ENCODE measurements at regions not wholly inside any gene's neighbourhood (a gene's known extent, or its start where the extent isn't known, plus 50 kb on each side); places are given as distances from the start of the nearest gene placed in this dataset.

DNA sequence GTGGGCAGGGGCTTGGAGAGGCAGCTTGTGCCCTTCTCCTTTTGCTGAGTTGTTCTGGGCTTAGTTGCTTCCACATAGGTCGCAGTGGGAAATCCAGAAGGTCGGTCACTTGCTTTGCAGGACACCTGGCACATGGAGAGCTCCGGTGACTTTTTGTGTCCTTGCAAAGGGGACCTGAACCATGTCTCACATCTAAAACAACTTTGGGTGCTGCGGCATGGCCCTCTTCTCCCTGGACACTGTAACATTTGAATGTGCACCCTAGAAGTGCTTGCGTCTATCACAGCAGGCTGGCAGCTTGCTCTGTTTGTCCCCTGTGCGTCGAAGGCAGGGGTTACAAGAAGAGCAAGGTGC, 189.9 kb upstream of the TWIST2 start:
- H3K4me1 Mint-ChIP-seq (ENCODE audit: unreplicated experiment), result peaks cover 4% of the 10 kb centered on the region
- no peak for DNase-seq (ENCODE audit: low spot score)
- H3K36me3 Mint-ChIP-seq (ENCODE audit: low read depth, unreplicated experiment), result no peaks in the 10 kb centered on the region
- peaks cover 4% of the 10 kb centered on the region for H3K27me3 Mint-ChIP-seq (ENCODE audit: unreplicated experiment)
- H3K27ac Mint-ChIP-seq (ENCODE audit: unreplicated experiment), result no peak overlapping the region
- TF ChIP-seq, protein P1, sequence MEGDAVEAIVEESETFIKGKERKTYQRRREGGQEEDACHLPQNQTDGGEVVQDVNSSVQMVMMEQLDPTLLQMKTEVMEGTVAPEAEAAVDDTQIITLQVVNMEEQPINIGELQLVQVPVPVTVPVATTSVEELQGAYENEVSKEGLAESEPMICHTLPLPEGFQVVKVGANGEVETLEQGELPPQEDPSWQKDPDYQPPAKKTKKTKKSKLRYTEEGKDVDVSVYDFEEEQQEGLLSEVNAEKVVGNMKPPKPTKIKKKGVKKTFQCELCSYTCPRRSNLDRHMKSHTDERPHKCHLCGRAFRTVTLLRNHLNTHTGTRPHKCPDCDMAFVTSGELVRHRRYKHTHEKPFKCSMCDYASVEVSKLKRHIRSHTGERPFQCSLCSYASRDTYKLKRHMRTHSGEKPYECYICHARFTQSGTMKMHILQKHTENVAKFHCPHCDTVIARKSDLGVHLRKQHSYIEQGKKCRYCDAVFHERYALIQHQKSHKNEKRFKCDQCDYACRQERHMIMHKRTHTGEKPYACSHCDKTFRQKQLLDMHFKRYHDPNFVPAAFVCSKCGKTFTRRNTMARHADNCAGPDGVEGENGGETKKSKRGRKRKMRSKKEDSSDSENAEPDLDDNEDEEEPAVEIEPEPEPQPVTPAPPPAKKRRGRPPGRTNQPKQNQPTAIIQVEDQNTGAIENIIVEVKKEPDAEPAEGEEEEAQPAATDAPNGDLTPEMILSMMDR (IDR thresholded peaks at IDR 0.05; ENCODE audit: unreplicated experiment), result no peak
- H3K9me3 Mint-ChIP-seq (ENCODE audit: unreplicated experiment), result no peaks in the 10 kb centered on the region
- no peak overlapping the region for H3K4me3 Mint-ChIP-seq (ENCODE audit: unreplicated experiment)

DNA sequence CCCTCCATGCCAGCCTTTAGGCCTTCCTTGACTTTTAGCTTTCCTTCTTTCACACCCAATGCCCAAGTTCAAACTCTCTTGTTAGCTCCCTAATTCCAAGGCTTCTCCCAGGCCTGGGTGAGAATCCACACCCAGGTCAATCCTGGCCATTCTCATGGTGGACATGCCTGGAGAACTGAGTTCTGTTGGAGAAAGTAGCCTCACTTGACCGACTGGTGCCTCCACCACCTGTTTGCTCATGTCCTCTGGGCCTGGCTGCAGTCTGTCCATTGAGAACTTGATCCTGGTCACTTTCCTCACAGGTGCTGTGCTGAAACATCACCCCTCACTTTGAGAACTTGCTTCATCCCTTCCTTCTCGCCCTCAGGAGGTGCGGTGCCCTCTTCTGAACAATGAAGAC, 189.1 kb upstream of the TWIST2 start:
- H3K9me3 Mint-ChIP-seq (ENCODE audit: unreplicated experiment), result no peaks in the 10 kb centered on the region
- H3K36me3 Mint-ChIP-seq (ENCODE audit: low read depth, unreplicated experiment), result no peaks in the 10 kb centered on the region
- no peak for DNase-seq (ENCODE audit: low spot score)
- H3K4me1 Mint-ChIP-seq (ENCODE audit: unreplicated experiment), result no peaks in the 10 kb centered on the region
- TF ChIP-seq, protein P1 (IDR thresholded peaks at IDR 0.05; ENCODE audit: unreplicated experiment), result no peak
- no peak overlapping the region for H3K27ac Mint-ChIP-seq (ENCODE audit: unreplicated experiment)
- peaks cover 4% of the 10 kb centered on the region for H3K27me3 Mint-ChIP-seq (ENCODE audit: unreplicated experiment)
- H3K4me3 Mint-ChIP-seq (ENCODE audit: unreplicated experiment), result no peak overlapping the region

DNA sequence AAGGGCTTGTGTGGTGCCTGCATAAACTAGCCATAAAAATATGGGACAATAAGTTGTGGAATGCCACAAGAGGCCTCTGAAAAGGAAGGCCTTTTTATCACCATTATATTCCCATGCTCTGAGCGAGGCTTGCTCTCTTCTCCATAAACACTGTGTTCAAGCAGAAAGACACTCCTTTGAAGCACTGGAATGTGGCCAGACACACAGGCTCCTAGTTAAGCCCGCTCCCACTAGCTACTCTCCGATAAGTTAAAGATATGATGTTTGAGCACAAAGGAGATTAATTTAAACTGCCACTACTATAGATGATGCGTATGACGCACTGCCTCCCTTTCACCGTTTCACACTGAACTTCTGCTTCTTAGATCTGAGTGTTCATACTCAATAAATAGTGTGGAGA, 188.7 kb upstream of the TWIST2 start:
- Mint-ChIP-seq H3K4me3 (ENCODE audit: unreplicated experiment) (no peak overlapping the region), H3K27me3 (ENCODE audit: unreplicated experiment) (peaks cover 2% of the 10 kb centered on the region), H3K36me3 (ENCODE audit: low read depth, unreplicated experiment) (no peaks in the 10 kb centered on the region), H3K4me1 (ENCODE audit: unreplicated experiment) (no peaks in the 10 kb centered on the region), H3K9me3 (ENCODE audit: unreplicated experiment) (no peaks in the 10 kb centered on the region), H3K27ac (ENCODE audit: unreplicated experiment) (no peak overlapping the region)
- TF ChIP-seq, protein P1 (IDR thresholded peaks at IDR 0.05; ENCODE audit: unreplicated experiment), result no peak
- DNase-seq (ENCODE audit: low spot score), result no peak

DNA sequence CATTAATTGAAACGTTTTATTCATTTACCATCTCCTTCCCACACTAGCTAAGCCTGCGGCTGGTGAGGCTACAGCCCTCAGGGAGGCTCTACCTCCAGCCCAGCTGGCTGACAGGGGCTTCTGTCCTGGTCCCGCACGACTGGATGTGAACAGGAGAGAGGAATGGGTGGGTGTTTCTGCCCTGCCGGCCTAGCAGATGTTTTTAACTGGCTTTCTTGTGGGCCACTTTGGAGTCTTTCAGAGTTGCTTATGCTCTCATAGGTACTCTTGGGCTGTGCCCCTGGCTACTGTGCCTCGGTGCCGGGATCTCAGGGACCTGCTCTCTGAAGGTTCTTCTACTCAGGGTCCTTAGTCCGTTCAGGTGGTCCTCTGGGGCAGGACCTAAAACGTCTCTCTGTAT, 184.3 kb upstream of the TWIST2 start:
- Mint-ChIP-seq H3K4me1 (ENCODE audit: unreplicated experiment) (no peaks in the 10 kb centered on the region), H3K4me3 (ENCODE audit: unreplicated experiment) (no peak overlapping the region), H3K27me3 (ENCODE audit: unreplicated experiment) (peaks cover under 1% of the 10 kb centered on the region), H3K27ac (ENCODE audit: unreplicated experiment) (no peak overlapping the region), H3K9me3 (ENCODE audit: unreplicated experiment) (no peaks in the 10 kb centered on the region), H3K36me3 (ENCODE audit: low read depth, unreplicated experiment) (no peaks in the 10 kb centered on the region)
- TF ChIP-seq, protein P1 (IDR thresholded peaks at IDR 0.05; ENCODE audit: unreplicated experiment), result no peak
- DNase-seq (ENCODE audit: low spot score), result no peak

DNA sequence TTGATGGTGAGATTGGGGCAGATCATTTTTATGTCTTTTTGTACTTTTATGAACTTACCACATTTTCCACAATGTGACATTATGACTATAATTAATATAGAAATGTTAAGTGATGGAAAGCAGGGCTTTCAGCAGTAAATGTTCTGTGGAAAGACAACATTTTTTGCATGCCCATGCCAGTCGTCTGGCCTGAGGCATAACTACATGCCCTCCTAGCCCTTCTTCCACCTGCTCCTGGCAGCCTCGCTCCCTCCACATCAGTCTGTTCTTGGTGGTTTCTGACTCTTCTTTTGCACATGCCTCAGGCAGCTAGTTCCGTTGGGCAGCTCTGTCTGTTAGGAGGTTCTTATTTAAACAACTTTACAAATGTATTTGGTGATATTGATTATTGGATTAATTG, 182.0 kb upstream of the TWIST2 start:
- no peak overlapping the region for H3K4me3 Mint-ChIP-seq (ENCODE audit: unreplicated experiment)
- TF ChIP-seq, protein P1 (IDR thresholded peaks at IDR 0.05; ENCODE audit: unreplicated experiment), result no peak
- no peak for DNase-seq (ENCODE audit: low spot score)

More for the DNA sequence above, 182.0 kb upstream of the TWIST2 start:
- no peaks in the 10 kb centered on the region for H3K36me3 Mint-ChIP-seq (ENCODE audit: low read depth, unreplicated experiment)
- H3K4me1 Mint-ChIP-seq (ENCODE audit: unreplicated experiment), result no peaks in the 10 kb centered on the region
- H3K9me3 Mint-ChIP-seq (ENCODE audit: unreplicated experiment), result no peaks in the 10 kb centered on the region
- no peaks in the 10 kb centered on the region for H3K27me3 Mint-ChIP-seq (ENCODE audit: unreplicated experiment)
- no peak overlapping the region for H3K27ac Mint-ChIP-seq (ENCODE audit: unreplicated experiment)

All from endothelial cell (in vitro differentiated cells).